B cell (primary cell): ENCODE measurements at regions not wholly inside any gene's neighbourhood (a gene's known extent, or its start where the extent isn't known, plus 50 kb on each side); places are given as distances from the start of the nearest gene placed in this dataset.

Source experiments
- ATAC-seq: fragments of 200-7000 bp; cut with Tn5 transposase; one replicate; pipeline ENCODE4 v1.10.0; 2021; ENCODE audit warnings: low read depth, mild to moderate bottlenecking, moderate number of reproducible peaks, moderate library complexity
- CTCF ChIA-PET: fragments of 350-600 bp; sonication (Branson Sonifier 250); formaldehyde crosslinking; loops from one replicate; lab custom pipeline; 2021; ENCODE audit warnings: antibody characterized with exemption, inconsistent platforms; lab: Charles Lee
- POLR2A ChIA-PET: fragments of 350-600 bp; sonication (Branson Sonifier 250); formaldehyde crosslinking; loops from one replicate; lab custom pipeline; 2021; ENCODE audit warnings: antibody characterized with exemption; lab: Charles Lee
- DNase-seq: peaks from one replicate; pipeline ENCODE4 v3.0.0; 2013
- H2AFZ ChIP-seq: 2 replicates; pipeline ENCODE4 v1.6.1; 2012; ENCODE audit warnings: mild to moderate bottlenecking, low read depth, low read length; ENCODE audit not compliant: insufficient read depth, poor library complexity, severe bottlenecking
- H3K27ac ChIP-seq, 2 donors: 1 replicate in 1 of 2; 2 replicates in 1 of 2; pipeline ENCODE4 v1.5.1; 2012 to 2013; ENCODE audit warnings: low read length in 2 of 2, mild to moderate bottlenecking in 2 of 2, moderate library complexity in 1 of 2
- H3K27me3 ChIP-seq, 4 experiments: fragments of 200-600 bp in 1 of 4; sonication (generic) in 1 of 4; replicated peaks in 1 of 4; 1 replicate in 2 of 4; 2 replicates in 2 of 4; pipeline versions ENCODE4 v1.6.1 to v1.7.0; 2013 to 2016; ENCODE audit warnings: low read length in 3 of 4, mild to moderate bottlenecking in 2 of 4, mixed read lengths in 1 of 4, moderate library complexity in 1 of 4; ENCODE audit not compliant: insufficient read depth in 4 of 4, control insufficient read depth in 3 of 4; ENCODE audit errors: control extremely low read depth in 1 of 4
- H3K36me3 ChIP-seq, 2 experiments: replicated peaks in 1 of 2; 1 replicate in 1 of 2; 2 replicates in 1 of 2; pipeline versions ENCODE4 v1.6.1 to v1.7.1; 2013; ENCODE audit warnings: low read length in 1 of 2; ENCODE audit not compliant: insufficient read depth in 2 of 2, control insufficient read depth in 1 of 2; ENCODE audit errors: control extremely low read depth in 1 of 2, extremely low read depth in 1 of 2
- H3K4me1 ChIP-seq, 2 donors: fragments of 200-600 bp in 1 of 2; sonication (generic) in 1 of 2; 1 replicate in 1 of 2; 2 replicates in 1 of 2; pipeline versions ENCODE4 v1.5.1 to v1.6.1; 2013 to 2017; ENCODE audit warnings: low read length in 2 of 2; ENCODE audit not compliant: control insufficient read depth in 2 of 2, insufficient read depth in 2 of 2
- H3K4me2 ChIP-seq: replicated peaks from 2 replicates; pipeline ENCODE3; 2012; ENCODE audit warnings: mild to moderate bottlenecking, low read depth, low read length; ENCODE audit not compliant: poor library complexity, severe bottlenecking
- H3K4me3 ChIP-seq, 5 experiments: fragments of 200-600 bp in 1 of 5; sonication (generic) in 1 of 5; 1 replicate in 3 of 5; 2 replicates in 2 of 5; pipeline versions ENCODE4 v1.5.1 to v1.7.0; 2011 to 2016; ENCODE audit warnings: low read length in 4 of 5, mild to moderate bottlenecking in 4 of 5, low read depth in 2 of 5, control low read depth in 1 of 5, moderate library complexity in 1 of 5; ENCODE audit not compliant: insufficient read depth in 1 of 5; ENCODE audit errors: control extremely low read depth in 1 of 5, extremely low read depth in 1 of 5
- H3K79me2 ChIP-seq: fragments of 200-600 bp; sonication (generic); one replicate; pipeline ENCODE4 v1.6.0; 2016; ENCODE audit warnings: low read length; ENCODE audit not compliant: control insufficient read depth, insufficient read depth
- H3K9ac ChIP-seq: fragments of 200-600 bp; sonication (generic); 2 replicates; pipeline ENCODE4 v1.6.1; 2017; ENCODE audit warnings: mild to moderate bottlenecking, low read length, moderate library complexity
- H3K9me3 ChIP-seq, 3 donors: one replicate each; pipeline versions ENCODE4 v1.6.1 to v1.7.1; 2013; ENCODE audit warnings: low read length in 2 of 3; ENCODE audit not compliant: control insufficient read depth in 2 of 3, insufficient read depth in 1 of 3; ENCODE audit errors: control extremely low read depth in 1 of 3
- H4K20me1 ChIP-seq: 2 replicates; pipeline ENCODE4 v1.6.0; 2012; ENCODE audit warnings: mild to moderate bottlenecking, low read length; ENCODE audit not compliant: insufficient read depth, control insufficient read depth, poor library complexity, severe bottlenecking
- H3K27ac Mint-ChIP-seq: one replicate; pipeline ENCODE4 v1.8.0; 2021; ENCODE audit warnings: mixed read lengths
- H3K27me3 Mint-ChIP-seq: one replicate; pipeline ENCODE4 v1.8.0; 2021; ENCODE audit warnings: mixed read lengths
- H3K4me1 Mint-ChIP-seq: one replicate; pipeline ENCODE4 v1.8.0; 2021; ENCODE audit warnings: mixed read lengths
- H3K4me3 Mint-ChIP-seq: one replicate; pipeline ENCODE4 v1.8.0; 2021; ENCODE audit warnings: mixed read lengths
- H3K9me3 Mint-ChIP-seq: one replicate; pipeline ENCODE4 v1.8.0; 2022; ENCODE audit warnings: mixed read lengths; ENCODE audit not compliant: insufficient read depth
- CTCF ChIP-seq: fragments of 200-600 bp; IDR thresholded peaks from one replicate; pipeline ENCODE4 v1.8.0; 2022; ENCODE audit warnings: antibody characterized with exemption, mild to moderate bottlenecking
- EZH2 ChIP-seq: IDR thresholded peaks from 2 replicates; pipeline ENCODE4 v1.6.1; 2012; ENCODE audit warnings: borderline replicate concordance, low read depth, mild to moderate bottlenecking, moderate library complexity, low read length; ENCODE audit not compliant: insufficient read depth, poor library complexity, severe bottlenecking
- WGBS: methylation state at CpG from one replicate; pipeline ENCODE4 v1.1.5; 2013; ENCODE audit warnings: missing lambda C conversion rate; ENCODE audit not compliant: insufficient coverage; 5-methylcytosine and 5-hydroxymethylcytosine counted together
- intact Hi-C: fragments of 100-400 bp; cut with micrococcal nuclease; formaldehyde crosslinking; loops from one replicate; pipeline ENCODE4 v1.10.0; 2022

DNA sequence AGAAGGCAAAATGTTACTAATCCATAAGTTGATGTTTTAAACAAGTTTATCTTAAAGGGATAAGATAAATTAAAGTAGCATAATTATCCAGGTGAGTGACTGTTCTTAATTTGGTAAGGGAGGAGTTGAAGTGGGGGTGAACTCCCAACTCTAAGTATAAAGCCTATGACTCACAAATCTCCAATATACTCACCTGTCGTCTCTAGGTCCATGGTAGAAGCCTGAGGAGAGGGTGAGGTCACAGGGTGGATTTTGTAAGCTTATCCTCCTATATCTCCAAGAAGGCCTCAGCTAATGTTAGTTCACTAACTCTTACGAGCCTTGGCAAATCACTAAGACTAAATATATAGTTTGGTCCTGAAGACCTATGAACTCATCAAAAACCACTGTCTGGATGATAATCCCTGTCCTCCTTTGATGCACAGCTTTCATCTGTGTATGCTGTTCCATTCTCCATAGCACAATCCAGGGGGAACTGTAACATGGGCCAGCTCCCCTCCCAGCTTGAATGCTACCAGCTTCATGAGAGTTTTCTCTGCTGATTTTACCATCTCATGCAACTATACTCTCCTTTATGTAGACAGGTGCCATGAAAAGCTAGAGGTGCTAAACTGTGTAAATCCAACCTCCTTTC is 158.7 kb downstream of the BTC start:
- no peaks in the 10 kb centered on the region for H3K9me3 Mint-ChIP-seq
- peaks cover 48% of the 10 kb centered on the region for H3K27me3 Mint-ChIP-seq
- no peaks in the 10 kb centered on the region for H3K4me1 ChIP-seq
- H2AFZ ChIP-seq = no peak overlapping the region
- H3K27me3 ChIP-seq = peaks cover 0 to 5% (median 2%) of the 10 kb centered on the region in 4 experiments
- intact Hi-C loops = no loop called here
- H3K79me2 ChIP-seq = no peaks in the 10 kb centered on the region
- H3K9ac ChIP-seq = no peak overlapping the region
- DNase-seq (no peak), ATAC-seq (no peak)
- H3K4me1 Mint-ChIP-seq = no peaks in the 10 kb centered on the region
- H3K36me3 ChIP-seq = no peaks in the 10 kb centered on the region
- H3K27ac Mint-ChIP-seq = no peak overlapping the region
- no CpG with 5 or more reads among the region's 2 CpGs for WGBS
- no peaks in the 10 kb centered on the region for H3K9me3 ChIP-seq
- POLR2A ChIA-PET = no interaction called here
- H3K4me3 Mint-ChIP-seq = no peak overlapping the region
- no peaks in the 10 kb centered on the region for H4K20me1 ChIP-seq
- no peak overlapping the region for H3K4me3 ChIP-seq
- CTCF ChIA-PET = interaction anchor here (1.1 to 1.3 kb wide), 2 partner anchors 7 to 13 kb away, joined by 3 to 6 read pairs; no protein-coding TSS in a partner anchor
- no peak overlapping the region for H3K4me2 ChIP-seq
- TF ChIP-seq EZH2 (no peak), CTCF (no peak)
- H3K27ac ChIP-seq = no peak overlapping the region

- peaks cover 0 to 5% (median 0%) of the 10 kb centered on the region in 4 experiments for H3K27me3 ChIP-seq
- DNase-seq = no peak
- peaks cover 45% of the 10 kb centered on the region for H3K27me3 Mint-ChIP-seq
- WGBS = 67% methylated on average over 1 of the region's 1 CpG
- no peak overlapping the region for H3K9ac ChIP-seq
- no peak overlapping the region for H3K27ac Mint-ChIP-seq
- H3K9me3 ChIP-seq = no peaks in the 10 kb centered on the region
- H3K27ac ChIP-seq = no peak overlapping the region
- no peak for ATAC-seq
- no peak overlapping the region for H2AFZ ChIP-seq
- H3K79me2 ChIP-seq = no peaks in the 10 kb centered on the region
- no peaks in the 10 kb centered on the region for H3K9me3 Mint-ChIP-seq
- H3K4me3 Mint-ChIP-seq = no peak overlapping the region
- H4K20me1 ChIP-seq = no peaks in the 10 kb centered on the region
- POLR2A ChIA-PET = no interaction called here
- intact Hi-C loops = no loop called here
- H3K4me1 Mint-ChIP-seq = no peaks in the 10 kb centered on the region
- CTCF ChIA-PET = interaction anchor here (1.2 kb wide), 1 partner anchor 25 kb away, joined by 3 read pairs; no protein-coding TSS in a partner anchor
- TF ChIP-seq EZH2 (no peak), CTCF (no peak)
- no peaks in the 10 kb centered on the region for H3K36me3 ChIP-seq
- no peak overlapping the region for H3K4me3 ChIP-seq
- H3K4me2 ChIP-seq = no peak overlapping the region
- H3K4me1 ChIP-seq = no peaks in the 10 kb centered on the region
Observed at GRCh38 chr4:74638001-74638400, 156.3 kb downstream of the BTC start.
